Pons (tissue), 1 donor: ENCODE measurements at regions not wholly inside any gene's neighbourhood (a gene's known extent, or its start where the extent isn't known, plus 50 kb on each side); places are given as distances from the start of the nearest gene placed in this dataset.

Experiments
- DNase-seq: peaks from one replicate; pipeline ENCODE4 v3.0.0-alpha.2; 2016; ENCODE audit warnings: low spot score

DNA sequence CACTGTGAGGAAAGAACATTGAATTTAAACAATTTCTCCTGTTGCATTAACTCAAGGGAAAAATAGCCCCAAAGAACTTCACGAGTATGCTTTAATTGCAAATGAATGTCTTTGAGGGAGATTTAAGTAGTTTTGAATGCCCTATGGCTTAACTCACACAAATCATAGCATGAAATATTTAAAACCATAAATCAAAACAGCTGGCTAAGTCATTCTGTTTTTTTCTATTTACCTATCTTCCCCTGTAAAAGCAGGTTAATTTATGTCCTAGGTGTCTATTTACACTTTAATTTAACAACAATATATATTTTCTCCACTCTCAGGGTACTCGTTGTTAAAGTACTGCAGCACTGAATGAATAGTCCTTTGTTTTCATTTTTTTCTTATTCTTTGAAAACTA is 118.8 kb upstream of the PIEZO2 start:
- DNase-seq: no peak

DNA sequence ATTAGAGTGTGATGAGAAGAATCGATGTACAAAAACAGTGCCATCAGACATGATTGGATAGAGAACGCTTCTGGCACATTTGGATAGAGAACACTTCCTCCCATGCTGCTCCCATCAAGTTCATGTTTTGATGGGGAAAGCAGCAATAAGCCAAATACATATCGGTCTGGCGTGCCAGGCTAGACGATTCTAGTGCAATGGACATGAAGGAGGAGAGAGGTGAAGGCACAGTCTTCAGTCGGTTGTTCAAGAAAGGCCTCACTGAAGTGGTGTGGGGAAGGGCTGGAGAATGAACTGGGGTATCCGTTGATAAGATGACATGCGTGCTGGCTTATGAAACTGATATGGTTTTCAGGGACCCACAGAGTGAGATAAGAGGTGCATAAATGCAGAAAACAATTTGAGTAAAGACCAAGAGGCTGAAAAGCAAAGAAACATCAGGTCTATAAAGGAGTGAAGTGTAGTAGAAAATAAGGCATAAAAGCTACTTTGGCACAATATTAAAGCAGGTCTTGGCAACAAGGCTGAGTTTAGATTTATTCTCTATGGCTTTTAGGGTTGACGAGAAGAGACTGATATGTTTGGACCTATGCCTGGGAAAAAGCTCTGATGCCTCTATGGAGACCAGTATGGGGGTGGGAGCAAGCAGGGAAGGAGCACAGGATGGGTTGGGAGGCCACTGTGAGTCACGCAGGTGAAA is 117.6 kb upstream of the PIEZO2 start:
- no peak for DNase-seq

DNA sequence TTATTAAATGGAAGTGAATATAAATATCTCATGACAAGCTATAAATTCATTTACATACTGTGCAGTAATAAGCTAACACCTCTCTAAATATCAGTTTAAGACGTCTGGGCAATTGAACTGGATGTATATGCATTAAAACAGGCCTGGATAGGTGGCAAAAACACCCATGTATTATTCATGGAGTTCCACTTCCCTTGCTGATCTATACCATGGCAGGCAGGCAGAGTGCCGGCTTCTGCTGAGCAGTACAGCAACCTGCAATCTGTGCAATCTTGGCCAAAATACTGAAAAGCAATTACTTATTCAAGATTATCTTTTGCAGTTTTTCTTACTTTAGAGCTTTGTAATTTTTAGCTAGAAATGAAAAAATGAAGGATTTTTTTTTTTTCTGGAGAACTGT is 112.1 kb upstream of the PIEZO2 start:
- DNase-seq: no peak

DNA sequence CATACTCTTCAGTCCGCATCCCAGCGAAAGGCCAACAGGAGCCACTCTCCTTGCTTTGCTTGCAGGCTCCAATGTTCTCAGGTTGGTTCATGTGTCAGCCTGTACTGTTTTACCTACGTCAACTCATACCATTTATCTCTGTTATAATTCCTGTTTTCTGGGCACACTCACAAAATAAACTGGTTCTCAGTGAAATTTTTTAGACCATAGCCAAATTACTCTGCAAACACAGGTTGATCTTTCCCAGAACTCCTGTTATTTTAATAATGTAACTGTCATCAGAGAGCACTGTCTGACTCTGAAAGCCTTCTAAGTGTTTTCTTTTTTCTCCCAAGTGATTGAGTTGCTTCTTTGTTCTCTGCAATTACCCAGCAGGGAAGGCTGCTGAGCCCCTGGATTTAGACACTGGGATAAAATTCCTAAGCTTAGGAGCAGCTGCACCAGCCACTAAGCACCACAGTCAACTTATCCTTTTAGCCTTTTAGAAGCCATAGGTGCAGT is 111.6 kb upstream of the PIEZO2 start:
- peak; percentile 21 for DNase-seq

DNA sequence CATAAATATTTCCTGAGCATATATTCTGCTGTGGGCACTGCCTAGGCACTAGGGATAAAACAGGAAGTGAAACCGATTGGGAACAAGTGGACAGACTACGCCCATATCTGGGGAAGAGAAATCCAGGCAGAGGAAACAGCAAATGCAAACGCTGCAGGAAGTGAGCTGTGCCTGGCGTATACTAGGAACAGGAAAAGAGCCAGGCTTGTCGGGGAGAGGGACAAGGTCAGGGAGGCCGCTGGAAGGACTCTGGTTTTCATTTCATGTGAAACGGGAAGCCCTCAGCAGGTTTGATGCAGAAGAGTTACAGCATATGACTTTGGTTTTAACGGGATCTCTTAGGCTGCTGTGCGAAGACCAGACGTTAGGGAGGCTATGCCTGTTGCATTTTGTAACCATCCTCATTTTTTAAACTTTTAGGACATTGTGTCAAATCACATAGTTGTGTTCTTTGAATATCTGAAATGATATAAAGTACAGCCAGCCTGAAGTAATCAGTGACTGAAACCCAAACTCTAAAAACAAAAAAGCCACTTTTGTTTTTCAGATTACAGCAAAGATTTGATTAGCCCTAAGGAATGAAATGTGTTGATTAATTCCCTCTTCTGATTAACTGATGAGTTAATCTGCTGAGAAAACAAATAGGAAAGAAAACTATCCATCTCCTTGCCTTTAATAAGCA is 110.2 kb upstream of the PIEZO2 start:
- DNase-seq: peak; percentile 12

DNA sequence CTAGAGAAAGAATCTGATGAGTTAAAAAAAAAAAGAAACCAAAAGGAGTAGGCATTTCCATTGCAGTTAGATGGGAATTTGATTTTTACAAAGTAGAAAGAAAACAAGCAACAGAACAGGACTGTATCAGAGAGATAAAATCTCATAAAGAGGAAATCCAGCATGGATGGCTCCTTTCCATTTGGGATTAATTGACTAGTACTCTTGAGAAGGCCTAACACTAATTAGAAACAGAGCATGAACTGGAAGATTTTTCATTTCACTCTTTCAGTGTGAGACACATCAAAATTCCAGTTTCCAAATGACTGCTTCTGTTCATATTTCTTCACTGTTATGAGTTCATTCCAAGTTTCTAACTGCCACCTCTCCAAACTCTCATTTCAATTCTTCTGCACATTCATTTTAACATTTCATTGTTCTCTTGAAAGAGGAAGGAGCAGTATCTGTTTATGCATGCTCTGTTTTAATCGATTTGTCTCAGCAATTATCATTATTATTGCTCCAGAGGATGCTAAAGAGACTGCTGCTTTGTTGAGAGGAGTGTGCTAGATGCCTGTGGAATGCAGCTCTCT is 108.8 kb upstream of the PIEZO2 start:
- no peak for DNase-seq

DNA sequence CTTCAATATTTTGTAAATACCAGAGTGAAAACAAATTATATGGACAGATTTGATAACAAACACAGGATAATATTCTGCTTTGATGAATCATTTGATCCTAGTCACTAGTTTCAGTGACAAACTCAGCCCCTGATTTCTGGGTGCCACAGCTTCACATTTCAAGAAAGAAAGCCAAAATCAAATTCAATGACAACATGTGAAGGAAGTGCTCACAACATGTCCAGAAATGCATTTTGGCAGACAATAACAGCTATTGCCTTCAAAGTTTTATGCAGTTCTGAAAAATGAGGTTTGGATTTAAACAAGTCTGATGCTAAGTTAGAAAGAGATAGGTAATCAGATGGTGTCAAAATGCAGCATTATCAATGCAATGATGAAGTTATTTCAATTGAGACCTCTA is 106.9 kb upstream of the PIEZO2 start:
- no peak for DNase-seq

DNA sequence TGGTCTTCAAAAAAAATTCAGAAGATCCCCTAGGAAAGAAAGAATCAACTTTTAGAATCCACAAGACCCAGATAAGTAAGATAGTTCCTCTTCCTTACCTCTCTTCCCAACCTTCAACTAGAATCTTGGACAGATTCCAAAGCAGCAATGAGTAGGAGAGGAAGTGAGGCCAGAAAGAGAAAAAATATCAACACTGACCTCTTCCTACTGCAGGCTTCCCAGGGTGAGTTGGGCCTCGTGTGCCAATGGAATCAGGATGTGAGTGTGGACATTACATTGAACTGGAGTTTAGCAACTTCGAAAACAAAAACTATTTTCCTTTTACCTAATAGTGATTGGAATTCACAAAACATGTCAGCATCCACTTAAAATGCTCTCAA is 102.5 kb upstream of the PIEZO2 start:
- peak; percentile 66 for DNase-seq

DNA sequence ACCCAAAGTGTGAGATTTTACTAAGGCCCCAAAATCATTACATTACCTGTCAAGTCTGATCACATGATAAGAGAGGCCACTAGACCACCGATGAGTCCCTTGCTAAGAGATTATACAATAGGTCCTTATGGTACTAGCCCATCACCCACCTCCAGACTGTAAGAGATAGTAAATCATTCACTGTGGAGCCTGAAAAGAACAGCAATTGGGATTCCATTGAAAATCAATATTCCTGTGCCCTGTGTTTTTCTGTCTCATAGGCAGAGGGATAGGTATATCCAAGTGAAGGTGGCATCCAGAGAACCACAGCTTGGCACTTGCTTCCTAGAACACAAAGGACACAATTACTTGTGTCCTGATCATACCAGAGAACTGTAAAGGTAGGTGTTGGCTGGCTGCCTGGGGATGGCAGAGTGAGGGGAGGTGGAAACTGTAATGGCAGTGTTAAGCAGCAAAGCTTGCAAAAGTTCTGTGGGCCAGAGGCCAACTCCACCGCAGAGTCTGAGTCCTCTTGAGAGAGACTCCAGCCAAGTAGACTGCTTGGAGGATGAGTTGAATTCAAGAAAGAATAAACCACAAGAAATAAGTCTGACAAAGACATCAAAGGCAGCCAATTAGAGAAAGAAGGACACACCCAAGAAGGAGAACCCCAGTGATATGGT is 102.0 kb upstream of the PIEZO2 start:
- DNase-seq: peak; percentile 9

DNA sequence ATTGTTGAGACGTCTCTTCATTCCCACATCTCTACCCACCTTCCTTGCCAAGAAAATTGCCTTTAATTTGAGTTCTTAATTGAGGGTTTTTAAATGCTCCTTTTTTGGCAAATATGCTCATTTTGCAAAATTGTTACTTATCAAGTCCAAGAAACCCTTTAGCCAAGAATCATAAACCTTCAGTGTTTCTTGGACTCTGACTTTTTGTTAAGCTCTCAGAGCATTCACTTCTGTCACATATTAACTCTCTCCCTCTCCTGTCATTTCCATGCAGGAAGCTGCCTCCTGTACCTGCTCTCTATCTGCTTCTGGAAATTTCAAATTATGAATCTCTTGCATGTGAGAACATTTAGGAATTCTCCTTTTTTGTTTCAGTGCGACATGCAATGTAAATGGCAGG is 100.0 kb upstream of the PIEZO2 start:
- DNase-seq: no peak

DNA sequence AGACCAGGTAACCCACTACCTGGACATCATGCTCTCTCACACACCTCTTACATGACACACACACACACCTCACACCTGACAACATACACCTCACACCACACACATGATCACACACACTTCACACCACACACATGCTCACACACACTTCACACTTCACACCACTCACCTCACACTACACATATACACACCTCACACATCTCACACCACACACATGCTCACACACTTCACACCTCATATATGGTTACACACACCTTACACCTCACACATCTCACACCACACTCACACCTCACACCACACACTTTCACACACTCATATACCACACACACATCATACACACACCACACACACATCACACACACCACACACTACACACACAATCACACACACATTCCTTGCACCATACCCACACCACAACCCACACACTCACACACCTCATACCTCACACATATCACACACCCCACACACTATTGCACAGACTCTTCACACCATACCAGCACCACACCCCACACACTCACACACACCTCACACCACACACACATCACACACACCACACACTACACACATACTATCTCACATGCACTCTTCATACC is 98.1 kb upstream of the PIEZO2 start:
- no peak for DNase-seq

DNA sequence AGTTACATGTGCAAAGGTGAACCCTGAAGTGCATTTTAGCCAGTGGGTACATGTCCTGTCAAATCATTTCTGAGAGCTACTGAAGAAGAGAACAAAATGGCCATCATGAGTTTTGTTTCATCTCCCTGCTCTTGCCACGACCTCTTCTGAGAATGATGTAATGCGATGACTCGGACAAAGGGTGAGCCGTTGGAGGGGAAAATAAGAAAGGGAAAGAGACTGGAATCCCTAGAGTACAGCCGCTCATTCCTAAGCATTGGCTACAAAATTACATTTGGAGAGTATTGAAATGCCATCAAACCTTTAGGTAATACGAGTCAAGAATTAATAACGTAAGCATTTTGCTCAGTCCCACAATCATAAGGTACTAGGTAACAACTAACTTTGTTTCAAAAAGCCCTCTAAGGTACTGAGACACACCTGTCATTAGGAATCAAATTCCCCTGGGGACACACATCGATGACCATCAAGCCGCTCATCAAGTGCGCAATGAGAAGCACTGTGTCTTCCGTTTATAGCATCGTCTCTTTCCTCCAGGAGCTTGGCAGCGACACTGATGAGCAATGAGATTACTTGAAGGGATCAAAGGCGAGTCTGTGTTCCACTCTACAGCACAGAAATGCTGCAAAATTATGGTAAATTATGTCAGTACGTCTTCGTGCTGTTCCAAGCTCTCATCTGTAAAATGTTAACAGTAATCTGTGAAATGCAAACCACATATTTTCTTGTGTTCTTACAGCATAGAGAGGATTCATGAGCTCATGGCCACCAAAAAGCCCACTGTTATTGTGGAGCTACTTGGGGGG is 97.3 kb upstream of the PIEZO2 start:
- no peak for DNase-seq

DNA sequence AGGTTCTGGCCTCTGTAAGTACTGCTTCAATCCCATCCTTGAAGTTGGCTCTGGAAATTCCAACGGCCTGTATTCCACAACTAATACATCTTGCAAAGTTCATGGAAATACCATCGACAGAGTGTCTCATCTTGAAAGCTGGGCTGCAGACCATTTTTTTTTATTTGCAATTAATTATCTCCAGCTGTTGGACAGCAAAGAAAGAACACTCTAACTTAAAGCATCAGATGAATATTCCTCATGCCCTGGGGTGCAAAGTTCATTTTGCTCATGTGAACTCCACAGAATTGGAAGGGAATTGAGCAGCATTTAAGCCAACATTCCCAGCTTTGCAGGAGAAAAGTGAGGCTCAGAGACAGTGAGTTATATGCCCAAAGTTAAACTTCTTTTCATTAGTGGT is 96.5 kb upstream of the PIEZO2 start:
- DNase-seq: no peak

DNA sequence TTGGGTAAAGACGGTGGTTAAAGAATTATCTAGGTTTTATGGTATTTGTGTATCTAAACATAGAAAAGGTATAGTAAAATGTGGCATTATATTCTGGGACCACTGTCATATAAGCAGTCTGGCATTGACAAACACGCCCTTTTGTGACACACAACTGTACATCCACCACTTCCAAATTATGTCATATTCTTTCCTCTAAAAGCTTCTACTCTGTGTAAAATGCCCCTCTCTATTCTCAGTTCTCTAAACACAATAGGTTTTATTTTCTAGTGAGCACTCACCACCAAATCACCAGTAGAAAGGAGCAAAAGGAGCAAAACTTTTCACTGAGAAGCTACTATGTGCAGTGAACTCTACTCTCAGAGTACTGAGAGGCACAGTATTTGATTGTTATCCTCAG is 88.1 kb upstream of the PIEZO2 start:
- DNase-seq: no peak

DNA sequence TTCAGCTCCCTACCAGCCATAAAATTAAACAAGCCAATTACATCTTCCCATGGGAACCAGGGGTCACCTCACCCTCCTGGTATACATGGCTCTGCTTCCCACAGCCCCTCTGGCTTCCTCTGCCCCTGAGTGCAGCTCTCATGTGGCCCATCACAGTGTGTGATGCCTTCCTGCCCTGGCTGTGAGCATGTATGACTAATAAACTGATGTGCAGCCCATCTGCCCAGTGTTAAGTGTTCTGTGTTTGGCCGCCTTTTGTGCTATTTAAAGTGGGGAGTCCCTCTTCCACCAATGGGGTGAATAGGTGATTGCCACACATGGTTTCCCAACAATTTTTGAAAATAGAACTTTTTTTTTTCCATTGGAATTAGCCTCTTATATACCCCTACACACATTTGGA is 87.7 kb upstream of the PIEZO2 start:
- DNase-seq: no peak

DNA sequence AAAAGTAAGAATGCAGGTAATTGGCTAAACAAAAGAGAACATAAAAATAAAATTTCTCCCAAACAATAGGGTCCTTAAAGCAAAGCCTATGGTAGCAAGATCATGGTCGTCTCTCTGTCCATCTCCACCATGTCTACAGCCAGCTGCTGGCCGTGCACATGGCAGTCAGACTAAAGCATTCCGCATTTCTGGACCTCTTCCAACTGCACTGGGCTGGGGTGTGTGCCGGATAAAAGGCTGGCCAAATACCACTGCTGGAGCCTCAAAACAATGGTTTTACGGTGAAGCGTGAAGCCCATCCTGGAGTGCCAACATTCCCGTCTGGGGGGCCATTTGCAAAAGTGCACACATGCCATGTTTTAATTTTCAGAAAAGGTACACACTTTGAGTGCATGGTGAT is 74.8 kb upstream of the PIEZO2 start:
- DNase-seq: no peak

DNA sequence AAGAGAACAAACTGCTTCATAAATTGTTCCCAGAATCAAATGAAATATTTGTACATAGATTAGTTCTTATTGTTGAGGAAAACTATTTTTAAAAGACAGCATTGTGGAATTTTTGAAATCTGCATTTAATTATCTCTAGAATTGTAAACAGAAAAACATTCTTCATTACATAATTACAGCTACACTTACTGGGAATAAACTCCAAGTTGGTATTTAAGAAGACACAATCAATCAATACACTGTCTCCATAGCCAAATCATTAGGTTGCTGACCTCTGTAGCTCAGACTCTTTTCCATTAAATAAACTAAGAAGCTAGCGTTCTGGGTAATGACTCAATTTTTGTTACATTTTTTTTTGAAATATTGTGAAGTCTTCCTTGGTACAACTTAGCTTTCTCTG is 70.2 kb upstream of the PIEZO2 start:
- no peak for DNase-seq

DNA sequence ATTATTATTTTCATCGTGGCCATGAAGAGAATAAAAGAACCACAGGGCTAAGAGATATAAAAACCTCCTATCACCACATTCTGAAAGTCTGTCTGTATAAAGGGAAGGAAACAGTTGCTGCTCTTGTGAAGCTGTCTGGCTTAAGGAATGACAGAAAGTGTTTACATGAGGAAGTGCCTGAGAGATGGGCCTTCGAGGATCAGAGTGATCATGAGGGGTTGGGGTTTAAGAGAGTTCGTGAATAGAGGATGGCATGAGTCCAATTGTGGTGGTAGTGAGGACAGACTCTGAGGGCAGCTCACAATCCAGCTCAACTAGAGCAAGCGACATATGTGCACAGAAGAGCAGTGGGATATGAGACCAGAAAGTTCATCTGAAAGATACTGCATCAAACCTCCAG is 65.8 kb upstream of the PIEZO2 start:
- peak; percentile 46 for DNase-seq

DNA sequence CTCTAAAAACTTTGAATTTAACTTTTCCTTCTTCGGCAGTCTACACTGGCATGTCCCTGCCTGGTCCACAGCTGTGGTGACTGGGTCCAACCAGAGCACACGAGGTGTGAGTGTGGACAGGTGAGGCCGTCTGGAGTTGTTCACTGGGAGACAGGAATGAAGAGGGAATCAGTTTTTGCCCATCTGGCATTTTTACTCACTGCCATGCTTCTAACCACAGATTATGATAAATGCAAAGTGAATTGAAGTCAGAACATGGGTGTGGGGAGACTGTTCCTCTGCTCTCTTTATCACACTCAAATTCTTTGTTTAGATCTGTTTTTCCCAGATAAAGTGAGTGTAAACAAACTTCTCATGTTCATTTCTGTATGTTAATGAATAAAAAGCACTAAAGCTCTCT is 54.7 kb upstream of the PIEZO2 start:
- DNase-seq: no peak

DNA sequence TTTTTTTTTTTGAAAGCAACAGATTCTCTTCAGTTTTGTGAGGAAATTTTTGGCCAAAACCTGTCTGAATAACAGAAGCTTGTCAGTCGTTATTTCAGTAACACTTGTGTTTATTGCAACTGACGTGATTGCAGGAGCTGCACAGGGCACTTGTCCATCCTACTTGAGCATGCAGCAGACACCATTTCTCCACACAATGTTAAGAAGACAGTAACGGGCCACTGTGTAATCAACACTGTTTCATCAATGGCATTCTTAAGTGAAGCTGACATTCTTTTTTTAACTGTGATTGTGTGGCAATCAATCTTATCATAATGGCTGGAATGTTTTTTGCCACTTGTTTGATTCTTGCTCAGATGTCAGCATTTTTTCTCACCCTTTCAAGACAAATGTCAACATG is 50.1 kb upstream of the PIEZO2 start:
- DNase-seq: no peak
